WTC11 (cell line): ENCODE measurements at regions not wholly inside any gene's neighbourhood (a gene's known extent, or its start where the extent isn't known, plus 50 kb on each side); places are given as distances from the start of the nearest gene placed in this dataset.

ENCODE experiments used
- ATAC-seq: fragments of 200-7000 bp; cut with Tn5 transposase; 2 replicates; pipeline ENCODE4 v1.10.0; 2021; ENCODE audit warnings: mild to moderate bottlenecking, moderate library complexity
- CTCF ChIA-PET: fragments of 300-600 bp; sonication (Branson Sonifier 250); formaldehyde crosslinking; loops from one replicate; lab custom pipeline; 2021; ENCODE audit warnings: antibody characterized with exemption; lab: Charles Lee
- POLR2A ChIA-PET: fragments of 350-600 bp; sonication (Branson Sonifier 250); formaldehyde crosslinking; loops from one replicate; lab custom pipeline; 2021; ENCODE audit warnings: antibody characterized with exemption; lab: Charles Lee
- DNase-seq: peaks from one replicate; pipeline ENCODE4 v3.0.0; 2021; ENCODE audit warnings: low spot score
- H3K27ac Mint-ChIP-seq: 2 replicates; pipeline ENCODE4 v1.8.0; 2021; ENCODE audit warnings: mixed read lengths
- H3K27me3 Mint-ChIP-seq: 2 replicates; pipeline ENCODE4 v1.8.0; 2021; ENCODE audit warnings: low read depth, mild to moderate bottlenecking, moderate library complexity, mixed read lengths
- H3K36me3 Mint-ChIP-seq: 2 replicates; pipeline ENCODE4 v1.8.0; 2021; ENCODE audit warnings: mixed read lengths
- H3K4me1 Mint-ChIP-seq: 2 replicates; pipeline ENCODE4 v1.8.0; 2022; ENCODE audit warnings: mixed read lengths
- H3K4me3 Mint-ChIP-seq: 2 replicates; pipeline ENCODE4 v1.8.0; 2021; ENCODE audit warnings: mild to moderate bottlenecking, moderate library complexity, mixed read lengths
- H3K9me3 Mint-ChIP-seq: 2 replicates; pipeline ENCODE4 v1.8.0; 2021; ENCODE audit warnings: mixed read lengths
- ATF1 ChIP-seq: sonication (generic); formaldehyde crosslinking; IDR thresholded peaks from 2 replicates; pipeline ENCODE4 v1.8.1; 2023; ENCODE audit warnings: mild to moderate bottlenecking, moderate library complexity, missing genetic modification reagents
- CREM ChIP-seq: sonication (generic); formaldehyde crosslinking; IDR thresholded peaks from 2 replicates; pipeline ENCODE4 v1.8.1; 2022; ENCODE audit warnings: mild to moderate bottlenecking, missing genetic modification reagents, moderate library complexity
- ELF4 ChIP-seq: sonication (generic); formaldehyde crosslinking; IDR thresholded peaks from 2 replicates; pipeline ENCODE4 v1.8.1; 2022; ENCODE audit warnings: low read depth, mild to moderate bottlenecking, moderate library complexity, missing genetic modification reagents
- FOXK1 ChIP-seq: sonication (generic); formaldehyde crosslinking; IDR thresholded peaks from 2 replicates; pipeline ENCODE4 v1.8.0; 2022; ENCODE audit warnings: mild to moderate bottlenecking, moderate library complexity, missing genetic modification reagents
- IRF2 ChIP-seq: sonication (generic); formaldehyde crosslinking; IDR thresholded peaks from 2 replicates; pipeline ENCODE4 v1.8.0; 2022; ENCODE audit warnings: low read depth, missing genetic modification reagents, borderline replicate concordance
- JUN ChIP-seq: sonication (generic); formaldehyde crosslinking; IDR thresholded peaks from 2 replicates; pipeline ENCODE4 v1.8.0; 2023; ENCODE audit warnings: mild to moderate bottlenecking, missing genetic modification reagents
- NR1H2 ChIP-seq: sonication (generic); formaldehyde crosslinking; IDR thresholded peaks from 2 replicates; pipeline ENCODE4 v1.9.0; 2021; ENCODE audit warnings: mild to moderate bottlenecking, moderate library complexity, missing genetic modification reagents
- OVOL2 ChIP-seq: fragments of 250-450 bp; sonication (Bioruptor Pico); IDR thresholded peaks from 2 replicates; pipeline ENCODE4 v1.9.0; 2021; ENCODE audit warnings: mild to moderate bottlenecking, borderline replicate concordance
- RORB ChIP-seq: fragments of 250-450 bp; sonication (Bioruptor Pico); IDR thresholded peaks from 2 replicates; pipeline ENCODE4 v1.9.0; 2021; ENCODE audit warnings: mild to moderate bottlenecking
- SMAD4 ChIP-seq: sonication (generic); formaldehyde crosslinking; IDR thresholded peaks from 2 replicates; pipeline ENCODE4 v1.8.0; 2022; ENCODE audit warnings: mild to moderate bottlenecking, missing genetic modification reagents
- TP53 ChIP-seq: sonication (generic); formaldehyde crosslinking; IDR thresholded peaks from 2 replicates; pipeline ENCODE4 v1.8.1; 2023; ENCODE audit warnings: mild to moderate bottlenecking, missing genetic modification reagents
- ZBTB21 ChIP-seq: sonication (generic); formaldehyde crosslinking; IDR thresholded peaks from 2 replicates; pipeline ENCODE4 v1.8.1; 2023; ENCODE audit warnings: mild to moderate bottlenecking, missing genetic modification reagents, borderline replicate concordance
- ZNF121 ChIP-seq: sonication (generic); formaldehyde crosslinking; IDR thresholded peaks from 2 replicates; pipeline ENCODE4 v1.8.0; 2023; ENCODE audit warnings: missing genetic modification reagents
- ZNF671 ChIP-seq: fragments of 250-450 bp; sonication (Bioruptor Pico); IDR thresholded peaks from 2 replicates; pipeline ENCODE4 v1.8.0; 2021; ENCODE audit warnings: mild to moderate bottlenecking
- TF ChIP-seq, protein P1 (sequence below): fragments of 200-600 bp; IDR thresholded peaks from 2 replicates; pipeline ENCODE4 v1.8.0; 2022; ENCODE audit warnings: antibody characterized with exemption
- TF ChIP-seq, protein P2 (sequence below): fragments of 250-450 bp; sonication (Bioruptor Pico); IDR thresholded peaks from 2 replicates; pipeline ENCODE4 v1.9.0; 2021; ENCODE audit warnings: mild to moderate bottlenecking, borderline replicate concordance
- TF ChIP-seq, protein P3 (sequence below): sonication (generic); formaldehyde crosslinking; conservative IDR thresholded peaks from 2 replicates; pipeline ENCODE4 v1.8.1; 2022; ENCODE audit warnings: mild to moderate bottlenecking, missing genetic modification reagents
- TF ChIP-seq, protein P4 (sequence below): sonication (generic); formaldehyde crosslinking; IDR thresholded peaks from 2 replicates; pipeline ENCODE4 v1.8.0; 2022; ENCODE audit warnings: missing genetic modification reagents
- TF ChIP-seq, protein P5 (sequence below): sonication (generic); formaldehyde crosslinking; IDR thresholded peaks from 2 replicates; pipeline ENCODE4 v1.8.1; 2022; ENCODE audit warnings: mild to moderate bottlenecking, missing genetic modification reagents, moderate library complexity, borderline replicate concordance
- TF ChIP-seq, protein P6 (sequence below): sonication (generic); formaldehyde crosslinking; IDR thresholded peaks from 2 replicates; pipeline ENCODE4 v1.8.0; 2022; ENCODE audit warnings: mild to moderate bottlenecking, missing genetic modification reagents
- TF ChIP-seq, protein P7 (sequence below): sonication (generic); formaldehyde crosslinking; IDR thresholded peaks from 2 replicates; pipeline ENCODE4 v1.8.0; 2022; ENCODE audit warnings: mild to moderate bottlenecking, missing genetic modification reagents
- TF ChIP-seq, protein P8 (sequence below): fragments of 250-450 bp; sonication (Bioruptor Pico); IDR thresholded peaks from 2 replicates; pipeline ENCODE4 v2.1.2; 2022; ENCODE audit warnings: mild to moderate bottlenecking, moderate library complexity

DNA sequence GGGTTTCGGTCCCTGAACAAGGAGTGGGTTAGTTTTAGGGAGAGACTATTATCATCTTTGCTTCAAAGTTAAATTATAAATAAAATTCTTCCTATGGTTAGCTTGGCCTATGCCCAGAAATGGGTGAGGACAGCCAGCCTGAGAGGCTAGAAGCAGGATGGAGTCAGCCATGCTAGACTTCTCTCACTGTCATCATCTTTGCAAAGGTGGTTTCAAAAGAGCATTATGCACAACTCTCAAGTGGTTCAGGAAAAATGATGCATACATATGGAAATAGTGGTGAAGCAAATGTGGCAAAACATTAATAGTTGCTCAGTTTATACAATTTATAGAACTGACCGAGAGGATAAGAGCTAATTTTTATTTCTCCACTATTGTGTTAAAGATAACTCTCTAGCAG is 124.3 kb upstream of the FOXN2 start:
- no peak for DNase-seq
- no peak overlapping the region for H3K4me3 Mint-ChIP-seq
- H3K4me1 Mint-ChIP-seq, result peaks cover 25% of the 10 kb centered on the region
- POLR2A ChIA-PET, result no interaction called here
- CTCF ChIA-PET, result no interaction called here
- TF ChIP-seq, protein P1, sequence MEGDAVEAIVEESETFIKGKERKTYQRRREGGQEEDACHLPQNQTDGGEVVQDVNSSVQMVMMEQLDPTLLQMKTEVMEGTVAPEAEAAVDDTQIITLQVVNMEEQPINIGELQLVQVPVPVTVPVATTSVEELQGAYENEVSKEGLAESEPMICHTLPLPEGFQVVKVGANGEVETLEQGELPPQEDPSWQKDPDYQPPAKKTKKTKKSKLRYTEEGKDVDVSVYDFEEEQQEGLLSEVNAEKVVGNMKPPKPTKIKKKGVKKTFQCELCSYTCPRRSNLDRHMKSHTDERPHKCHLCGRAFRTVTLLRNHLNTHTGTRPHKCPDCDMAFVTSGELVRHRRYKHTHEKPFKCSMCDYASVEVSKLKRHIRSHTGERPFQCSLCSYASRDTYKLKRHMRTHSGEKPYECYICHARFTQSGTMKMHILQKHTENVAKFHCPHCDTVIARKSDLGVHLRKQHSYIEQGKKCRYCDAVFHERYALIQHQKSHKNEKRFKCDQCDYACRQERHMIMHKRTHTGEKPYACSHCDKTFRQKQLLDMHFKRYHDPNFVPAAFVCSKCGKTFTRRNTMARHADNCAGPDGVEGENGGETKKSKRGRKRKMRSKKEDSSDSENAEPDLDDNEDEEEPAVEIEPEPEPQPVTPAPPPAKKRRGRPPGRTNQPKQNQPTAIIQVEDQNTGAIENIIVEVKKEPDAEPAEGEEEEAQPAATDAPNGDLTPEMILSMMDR, result no peak
- TF ChIP-seq JUN (CRISPR knock-in tag) (no peak), SMAD4 (no peak), ZNF671 (CRISPR knock-in tag) (no peak), TP53 (CRISPR knock-in tag) (no peak), ATF1 (CRISPR knock-in tag) (no peak), IRF2 (CRISPR knock-in tag) (no peak), NR1H2 (CRISPR knock-in tag) (no peak), ELF4 (CRISPR knock-in tag) (no peak), OVOL2 (CRISPR knock-in tag) (no peak)
- TF ChIP-seq, protein P2, sequence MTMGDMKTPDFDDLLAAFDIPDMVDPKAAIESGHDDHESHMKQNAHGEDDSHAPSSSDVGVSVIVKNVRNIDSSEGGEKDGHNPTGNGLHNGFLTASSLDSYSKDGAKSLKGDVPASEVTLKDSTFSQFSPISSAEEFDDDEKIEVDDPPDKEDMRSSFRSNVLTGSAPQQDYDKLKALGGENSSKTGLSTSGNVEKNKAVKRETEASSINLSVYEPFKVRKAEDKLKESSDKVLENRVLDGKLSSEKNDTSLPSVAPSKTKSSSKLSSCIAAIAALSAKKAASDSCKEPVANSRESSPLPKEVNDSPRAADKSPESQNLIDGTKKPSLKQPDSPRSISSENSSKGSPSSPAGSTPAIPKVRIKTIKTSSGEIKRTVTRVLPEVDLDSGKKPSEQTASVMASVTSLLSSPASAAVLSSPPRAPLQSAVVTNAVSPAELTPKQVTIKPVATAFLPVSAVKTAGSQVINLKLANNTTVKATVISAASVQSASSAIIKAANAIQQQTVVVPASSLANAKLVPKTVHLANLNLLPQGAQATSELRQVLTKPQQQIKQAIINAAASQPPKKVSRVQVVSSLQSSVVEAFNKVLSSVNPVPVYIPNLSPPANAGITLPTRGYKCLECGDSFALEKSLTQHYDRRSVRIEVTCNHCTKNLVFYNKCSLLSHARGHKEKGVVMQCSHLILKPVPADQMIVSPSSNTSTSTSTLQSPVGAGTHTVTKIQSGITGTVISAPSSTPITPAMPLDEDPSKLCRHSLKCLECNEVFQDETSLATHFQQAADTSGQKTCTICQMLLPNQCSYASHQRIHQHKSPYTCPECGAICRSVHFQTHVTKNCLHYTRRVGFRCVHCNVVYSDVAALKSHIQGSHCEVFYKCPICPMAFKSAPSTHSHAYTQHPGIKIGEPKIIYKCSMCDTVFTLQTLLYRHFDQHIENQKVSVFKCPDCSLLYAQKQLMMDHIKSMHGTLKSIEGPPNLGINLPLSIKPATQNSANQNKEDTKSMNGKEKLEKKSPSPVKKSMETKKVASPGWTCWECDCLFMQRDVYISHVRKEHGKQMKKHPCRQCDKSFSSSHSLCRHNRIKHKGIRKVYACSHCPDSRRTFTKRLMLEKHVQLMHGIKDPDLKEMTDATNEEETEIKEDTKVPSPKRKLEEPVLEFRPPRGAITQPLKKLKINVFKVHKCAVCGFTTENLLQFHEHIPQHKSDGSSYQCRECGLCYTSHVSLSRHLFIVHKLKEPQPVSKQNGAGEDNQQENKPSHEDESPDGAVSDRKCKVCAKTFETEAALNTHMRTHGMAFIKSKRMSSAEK (CRISPR knock-in tag), result no peak
- TF ChIP-seq, protein P3, sequence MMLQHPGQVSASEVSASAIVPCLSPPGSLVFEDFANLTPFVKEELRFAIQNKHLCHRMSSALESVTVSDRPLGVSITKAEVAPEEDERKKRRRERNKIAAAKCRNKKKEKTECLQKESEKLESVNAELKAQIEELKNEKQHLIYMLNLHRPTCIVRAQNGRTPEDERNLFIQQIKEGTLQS, result no peak
- TF ChIP-seq, protein P4, sequence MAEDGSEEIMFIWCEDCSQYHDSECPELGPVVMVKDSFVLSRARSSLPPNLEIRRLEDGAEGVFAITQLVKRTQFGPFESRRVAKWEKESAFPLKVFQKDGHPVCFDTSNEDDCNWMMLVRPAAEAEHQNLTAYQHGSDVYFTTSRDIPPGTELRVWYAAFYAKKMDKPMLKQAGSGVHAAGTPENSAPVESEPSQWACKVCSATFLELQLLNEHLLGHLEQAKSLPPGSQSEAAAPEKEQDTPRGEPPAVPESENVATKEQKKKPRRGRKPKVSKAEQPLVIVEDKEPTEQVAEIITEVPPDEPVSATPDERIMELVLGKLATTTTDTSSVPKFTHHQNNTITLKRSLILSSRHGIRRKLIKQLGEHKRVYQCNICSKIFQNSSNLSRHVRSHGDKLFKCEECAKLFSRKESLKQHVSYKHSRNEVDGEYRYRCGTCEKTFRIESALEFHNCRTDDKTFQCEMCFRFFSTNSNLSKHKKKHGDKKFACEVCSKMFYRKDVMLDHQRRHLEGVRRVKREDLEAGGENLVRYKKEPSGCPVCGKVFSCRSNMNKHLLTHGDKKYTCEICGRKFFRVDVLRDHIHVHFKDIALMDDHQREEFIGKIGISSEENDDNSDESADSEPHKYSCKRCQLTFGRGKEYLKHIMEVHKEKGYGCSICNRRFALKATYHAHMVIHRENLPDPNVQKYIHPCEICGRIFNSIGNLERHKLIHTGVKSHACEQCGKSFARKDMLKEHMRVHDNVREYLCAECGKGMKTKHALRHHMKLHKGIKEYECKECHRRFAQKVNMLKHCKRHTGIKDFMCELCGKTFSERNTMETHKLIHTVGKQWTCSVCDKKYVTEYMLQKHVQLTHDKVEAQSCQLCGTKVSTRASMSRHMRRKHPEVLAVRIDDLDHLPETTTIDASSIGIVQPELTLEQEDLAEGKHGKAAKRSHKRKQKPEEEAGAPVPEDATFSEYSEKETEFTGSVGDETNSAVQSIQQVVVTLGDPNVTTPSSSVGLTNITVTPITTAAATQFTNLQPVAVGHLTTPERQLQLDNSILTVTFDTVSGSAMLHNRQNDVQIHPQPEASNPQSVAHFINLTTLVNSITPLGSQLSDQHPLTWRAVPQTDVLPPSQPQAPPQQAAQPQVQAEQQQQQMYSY (CRISPR knock-in tag), result no peak
- TF ChIP-seq, protein P5, sequence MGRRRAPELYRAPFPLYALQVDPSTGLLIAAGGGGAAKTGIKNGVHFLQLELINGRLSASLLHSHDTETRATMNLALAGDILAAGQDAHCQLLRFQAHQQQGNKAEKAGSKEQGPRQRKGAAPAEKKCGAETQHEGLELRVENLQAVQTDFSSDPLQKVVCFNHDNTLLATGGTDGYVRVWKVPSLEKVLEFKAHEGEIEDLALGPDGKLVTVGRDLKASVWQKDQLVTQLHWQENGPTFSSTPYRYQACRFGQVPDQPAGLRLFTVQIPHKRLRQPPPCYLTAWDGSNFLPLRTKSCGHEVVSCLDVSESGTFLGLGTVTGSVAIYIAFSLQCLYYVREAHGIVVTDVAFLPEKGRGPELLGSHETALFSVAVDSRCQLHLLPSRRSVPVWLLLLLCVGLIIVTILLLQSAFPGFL (CRISPR knock-in tag), result no peak
- TF ChIP-seq, all 79 proteins: peak for 0
- no peak for ATAC-seq
- Mint-ChIP-seq H3K9me3 (no peaks in the 10 kb centered on the region), H3K36me3 (no peaks in the 10 kb centered on the region), H3K27me3 (no peaks in the 10 kb centered on the region), H3K27ac (no peak overlapping the region)

DNA sequence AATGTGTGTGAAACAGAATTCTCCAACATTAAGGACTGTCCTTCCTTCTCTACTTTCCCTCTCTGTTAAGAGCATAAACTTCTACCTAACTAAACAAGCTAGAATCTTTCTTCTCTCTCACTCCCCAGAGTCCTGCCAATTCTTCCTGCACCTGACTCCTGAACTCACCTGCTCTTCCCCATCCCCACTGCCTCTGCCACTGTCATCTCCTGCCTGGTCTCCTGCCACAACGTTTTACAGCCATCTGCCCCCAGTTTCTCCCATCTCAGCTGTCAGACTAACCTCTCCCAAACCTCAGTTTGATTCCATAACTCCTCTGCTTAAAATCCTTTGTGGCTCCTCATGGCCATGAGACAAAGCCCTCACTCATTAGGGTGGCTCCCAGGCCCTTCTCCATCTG is 119.8 kb upstream of the FOXN2 start:
- Mint-ChIP-seq H3K9me3 (no peaks in the 10 kb centered on the region), H3K4me3 (no peak overlapping the region), H3K36me3 (no peaks in the 10 kb centered on the region), H3K27ac (no peak overlapping the region), H3K4me1 (peaks cover 30% of the 10 kb centered on the region), H3K27me3 (no peaks in the 10 kb centered on the region)
- DNase-seq (no peak), ATAC-seq (no peak)
- CTCF ChIA-PET, result no interaction called here
- TF ChIP-seq ZBTB21 (CRISPR knock-in tag) (no peak), CREM (CRISPR knock-in tag) (no peak), ZNF121 (no peak), RORB (CRISPR knock-in tag) (no peak), FOXK1 (CRISPR knock-in tag) (no peak)
- TF ChIP-seq, protein P6, sequence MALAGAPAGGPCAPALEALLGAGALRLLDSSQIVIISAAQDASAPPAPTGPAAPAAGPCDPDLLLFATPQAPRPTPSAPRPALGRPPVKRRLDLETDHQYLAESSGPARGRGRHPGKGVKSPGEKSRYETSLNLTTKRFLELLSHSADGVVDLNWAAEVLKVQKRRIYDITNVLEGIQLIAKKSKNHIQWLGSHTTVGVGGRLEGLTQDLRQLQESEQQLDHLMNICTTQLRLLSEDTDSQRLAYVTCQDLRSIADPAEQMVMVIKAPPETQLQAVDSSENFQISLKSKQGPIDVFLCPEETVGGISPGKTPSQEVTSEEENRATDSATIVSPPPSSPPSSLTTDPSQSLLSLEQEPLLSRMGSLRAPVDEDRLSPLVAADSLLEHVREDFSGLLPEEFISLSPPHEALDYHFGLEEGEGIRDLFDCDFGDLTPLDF (CRISPR knock-in tag), result no peak
- TF ChIP-seq, protein P7, sequence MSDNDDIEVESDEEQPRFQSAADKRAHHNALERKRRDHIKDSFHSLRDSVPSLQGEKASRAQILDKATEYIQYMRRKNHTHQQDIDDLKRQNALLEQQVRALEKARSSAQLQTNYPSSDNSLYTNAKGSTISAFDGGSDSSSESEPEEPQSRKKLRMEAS (CRISPR knock-in tag), result no peak
- TF ChIP-seq, protein P8, sequence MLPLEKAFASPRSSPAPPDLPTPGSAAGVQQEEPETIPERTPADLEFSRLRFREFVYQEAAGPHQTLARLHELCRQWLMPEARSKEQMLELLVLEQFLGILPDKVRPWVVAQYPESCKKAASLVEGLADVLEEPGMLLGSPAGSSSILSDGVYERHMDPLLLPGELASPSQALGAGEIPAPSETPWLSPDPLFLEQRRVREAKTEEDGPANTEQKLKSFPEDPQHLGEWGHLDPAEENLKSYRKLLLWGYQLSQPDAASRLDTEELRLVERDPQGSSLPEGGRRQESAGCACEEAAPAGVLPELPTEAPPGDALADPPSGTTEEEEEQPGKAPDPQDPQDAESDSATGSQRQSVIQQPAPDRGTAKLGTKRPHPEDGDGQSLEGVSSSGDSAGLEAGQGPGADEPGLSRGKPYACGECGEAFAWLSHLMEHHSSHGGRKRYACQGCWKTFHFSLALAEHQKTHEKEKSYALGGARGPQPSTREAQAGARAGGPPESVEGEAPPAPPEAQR (CRISPR knock-in tag), result no peak
- POLR2A ChIA-PET, result no interaction called here
